Astrocyte (in vitro differentiated cells and primary cell): ENCODE measurements at regions not wholly inside any gene's neighbourhood (a gene's known extent, or its start where the extent isn't known, plus 50 kb on each side); places are given as distances from the start of the nearest gene placed in this dataset.

ENCODE experiments used
- DNase-seq: peaks from one replicate; pipeline ENCODE4 v3.0.0-alpha.2; 2010; ENCODE audit warnings: low read depth
- FAIRE-seq: peaks from 2 replicates; lab custom pipeline; 2011; peaks lifted over from hg19 to GRCh38; lab: Jason Lieb, UNC
- H2AFZ ChIP-seq: 2 replicates; pipeline ENCODE4 v1.6.0; 2012; ENCODE audit warnings: low read depth, low read length, inconsistent platforms
- H3K27ac ChIP-seq: 2 replicates; pipeline ENCODE4 v1.5.1; 2011; ENCODE audit warnings: low read depth, low read length, inconsistent platforms
- H3K27me3 ChIP-seq: 2 replicates; pipeline ENCODE4 v1.6.0; 2011; ENCODE audit warnings: low read length, inconsistent platforms; ENCODE audit not compliant: insufficient read depth
- H3K36me3 ChIP-seq: 2 replicates; pipeline ENCODE4 v1.5.1; 2011; ENCODE audit warnings: low read length, inconsistent platforms; ENCODE audit not compliant: insufficient read depth
- H3K4me1 ChIP-seq: 2 replicates; pipeline ENCODE4 v1.5.1; 2011; ENCODE audit warnings: low read length, inconsistent platforms; ENCODE audit not compliant: insufficient read depth
- H3K4me2 ChIP-seq: 2 replicates; pipeline ENCODE4 v1.6.0; 2012; ENCODE audit warnings: low read length, inconsistent platforms
- H3K4me3 ChIP-seq: 2 replicates; pipeline ENCODE4 v1.5.1; 2011; ENCODE audit warnings: low read depth, mild to moderate bottlenecking, low read length, inconsistent platforms; ENCODE audit not compliant: insufficient read depth
- H3K79me2 ChIP-seq: 2 replicates; pipeline ENCODE4 v1.6.0; 2012; ENCODE audit warnings: mild to moderate bottlenecking, low read length, inconsistent platforms; ENCODE audit not compliant: insufficient read depth
- H3K9ac ChIP-seq: 2 replicates; pipeline ENCODE4 v1.6.0; 2012; ENCODE audit warnings: mild to moderate bottlenecking, low read length, inconsistent platforms
- H3K9me3 ChIP-seq: 2 replicates; pipeline ENCODE4 v1.5.1; 2012; ENCODE audit warnings: low read depth, mild to moderate bottlenecking, low read length, inconsistent platforms; ENCODE audit not compliant: insufficient read depth
- H4K20me1 ChIP-seq: 2 replicates; pipeline ENCODE4 v1.6.0; 2012; ENCODE audit warnings: low read length, inconsistent platforms; ENCODE audit not compliant: insufficient read depth
- H3K27ac Mint-ChIP-seq: one replicate; pipeline ENCODE4 v1.8.0; 2021; ENCODE audit warnings: mild to moderate bottlenecking, mixed read lengths; ENCODE audit not compliant: unreplicated experiment
- H3K27me3 Mint-ChIP-seq: one replicate; pipeline ENCODE4 v1.8.0; 2021; ENCODE audit warnings: low read depth, mixed read lengths; ENCODE audit not compliant: unreplicated experiment
- H3K36me3 Mint-ChIP-seq: one replicate; pipeline ENCODE4 v1.8.0; 2021; ENCODE audit warnings: low read depth, mixed read lengths; ENCODE audit not compliant: unreplicated experiment
- H3K4me1 Mint-ChIP-seq: one replicate; pipeline ENCODE4 v1.8.0; 2021; ENCODE audit warnings: low read depth, mixed read lengths; ENCODE audit not compliant: unreplicated experiment
- H3K4me3 Mint-ChIP-seq: one replicate; pipeline ENCODE4 v1.8.0; 2021; ENCODE audit warnings: mild to moderate bottlenecking, moderate library complexity, mixed read lengths; ENCODE audit not compliant: unreplicated experiment
- H3K9me3 Mint-ChIP-seq: one replicate; pipeline ENCODE4 v1.8.0; 2021; ENCODE audit warnings: mild to moderate bottlenecking, mixed read lengths; ENCODE audit not compliant: unreplicated experiment
- CTCF ChIP-seq: IDR thresholded peaks from 2 replicates; pipeline ENCODE4 v1.5.1; 2011; ENCODE audit warnings: low read depth, mild to moderate bottlenecking, inconsistent platforms, low read length, moderate library complexity; ENCODE audit not compliant: insufficient read depth
- EZH2 ChIP-seq: IDR thresholded peaks from 2 replicates; pipeline ENCODE4 v1.6.1; 2012; ENCODE audit warnings: mild to moderate bottlenecking, low read length, inconsistent platforms; ENCODE audit not compliant: insufficient read depth

GRCh38 chr12:31219521-31219920 lies 106.4 kb downstream of the SINHCAF start:
- H3K79me2 ChIP-seq, result no peaks in the 10 kb centered on the region
- H3K27ac ChIP-seq, result no peak overlapping the region
- TF ChIP-seq EZH2 (no peak), CTCF (no peak)
- peaks cover 13% of the 10 kb centered on the region for H3K27me3 ChIP-seq
- Mint-ChIP-seq H3K4me1 (peaks cover 15% of the 10 kb centered on the region), H3K36me3 (no peaks in the 10 kb centered on the region), H3K27me3 (peaks cover 43% of the 10 kb centered on the region), H3K4me3 (no peak overlapping the region), H3K9me3 (peaks cover 7% of the 10 kb centered on the region), H3K27ac (no peak overlapping the region)
- no peak overlapping the region for H3K9ac ChIP-seq
- no peaks in the 10 kb centered on the region for H3K9me3 ChIP-seq
- H2AFZ ChIP-seq, result no peak overlapping the region
- FAIRE-seq (no peak), DNase-seq (no peak)
- H3K4me2 ChIP-seq, result no peak overlapping the region
- no peaks in the 10 kb centered on the region for H4K20me1 ChIP-seq
- H3K36me3 ChIP-seq, result no peaks in the 10 kb centered on the region
- H3K4me3 ChIP-seq, result no peak overlapping the region
- H3K4me1 ChIP-seq, result no peaks in the 10 kb centered on the region

GRCh38 chr12:31220061-31220460 lies 105.9 kb downstream of the SINHCAF start:
- Histone ChIP-seq H3K27me3 (peaks cover 13% of the 10 kb centered on the region), H3K27ac (no peak overlapping the region), H3K4me3 (no peak overlapping the region), H2AFZ (no peak overlapping the region), H3K9ac (no peak overlapping the region), H3K9me3 (no peaks in the 10 kb centered on the region), H3K36me3 (no peaks in the 10 kb centered on the region), H4K20me1 (no peaks in the 10 kb centered on the region), H3K4me2 (no peak overlapping the region), H3K79me2 (no peaks in the 10 kb centered on the region), H3K4me1 (no peaks in the 10 kb centered on the region)
- DNase-seq (no peak), FAIRE-seq (no peak)
- Mint-ChIP-seq H3K36me3 (peaks cover 2% of the 10 kb centered on the region), H3K4me3 (no peak overlapping the region), H3K27ac (no peak overlapping the region), H3K27me3 (peaks cover 48% of the 10 kb centered on the region), H3K4me1 (peaks cover 14% of the 10 kb centered on the region), H3K9me3 (peaks cover 7% of the 10 kb centered on the region)
- no peak for TF ChIP-seq CTCF
- no peak for TF ChIP-seq EZH2

GRCh38 chr12:31220633-31221550 lies 105.1 kb downstream of the SINHCAF start:
- peaks cover 11% of the 10 kb centered on the region for H3K9me3 Mint-ChIP-seq
- H3K9ac ChIP-seq, result no peak overlapping the region
- H3K27me3 Mint-ChIP-seq, result peaks cover 51% of the 10 kb centered on the region
- H3K4me1 Mint-ChIP-seq, result peaks cover 9% of the 10 kb centered on the region
- H4K20me1 ChIP-seq, result no peaks in the 10 kb centered on the region
- H3K27ac Mint-ChIP-seq, result peak overlapping the region; percentile 10
- DNase-seq (peak; percentile 13), FAIRE-seq (no peak)
- no peaks in the 10 kb centered on the region for H3K36me3 ChIP-seq
- H3K27me3 ChIP-seq, result peaks cover 12% of the 10 kb centered on the region
- H3K27ac ChIP-seq, result no peak overlapping the region
- H3K4me1 ChIP-seq, result no peaks in the 10 kb centered on the region
- H3K9me3 ChIP-seq, result no peaks in the 10 kb centered on the region
- H2AFZ ChIP-seq, result no peak overlapping the region
- H3K79me2 ChIP-seq, result no peaks in the 10 kb centered on the region
- H3K4me2 ChIP-seq, result no peak overlapping the region
- TF ChIP-seq EZH2 (no peak), CTCF (no peak)
- H3K36me3 Mint-ChIP-seq, result peaks cover 2% of the 10 kb centered on the region
- H3K4me3 ChIP-seq, result no peak overlapping the region
- no peak overlapping the region for H3K4me3 Mint-ChIP-seq
